Esophagus muscularis mucosa (tissue), 4 donors: ENCODE measurements at regions not wholly inside any gene's neighbourhood (a gene's known extent, or its start where the extent isn't known, plus 50 kb on each side); places are given as distances from the start of the nearest gene placed in this dataset.

Source experiments
- DNase-seq: peaks from one replicate; pipeline ENCODE4 v3.0.0-alpha.2; 2017; ENCODE audit errors: extremely low spot score
- H3K27ac ChIP-seq, 4 donors: fragments of 200-600 bp; sonication (generic); replicated peaks in 1 of 4; 1 replicate in 3 of 4; 2 replicates in 1 of 4; pipeline ENCODE4 v1.5.1; 2016 to 2019; ENCODE audit warnings: mild to moderate bottlenecking in 1 of 4
- H3K27me3 ChIP-seq, 4 donors: fragments of 200-600 bp; sonication (generic); one replicate each; pipeline versions ENCODE4 v1.5.1 to v1.6.0; 2016 to 2019
- H3K36me3 ChIP-seq, 4 donors: fragments of 200-600 bp; sonication (generic); one replicate each; pipeline ENCODE4 v1.5.1; 2016 to 2019
- H3K4me1 ChIP-seq, 4 donors: fragments of 200-600 bp; sonication (generic); one replicate each; pipeline ENCODE4 v1.5.1; 2016 to 2019
- H3K4me3 ChIP-seq, 4 donors: fragments of 200-600 bp; sonication (generic); 1 replicate in 2 of 4; 2 replicates in 2 of 4; pipeline ENCODE4 v1.5.1; 2016 to 2019; ENCODE audit warnings: mild to moderate bottlenecking in 4 of 4, moderate library complexity in 1 of 4
- H3K9me3 ChIP-seq, 4 donors: fragments of 200-600 bp; sonication (generic); 1 replicate in 3 of 4; 2 replicates in 1 of 4; pipeline ENCODE4 v1.5.1; 2016 to 2019
- EP300 ChIP-seq: sonication (generic); formaldehyde crosslinking; IDR thresholded peaks from one replicate; pipeline ENCODE4 v1.6.1; 2017; ENCODE audit warnings: antibody characterized with exemption
- POLR2A ChIP-seq: fragments of 450-650 bp; IDR thresholded peaks from one replicate; pipeline ENCODE4 v1.6.1; 2017; ENCODE audit warnings: antibody characterized with exemption, moderate library complexity, mild to moderate bottlenecking, low read depth
- POLR2AphosphoS5 ChIP-seq, 2 donors: sonication (generic); formaldehyde crosslinking; IDR thresholded peaks; one replicate each; pipeline ENCODE4 v1.6.1; 2017; ENCODE audit warnings: antibody characterized with exemption in 2 of 2
- WGBS: methylation state at CpG from one replicate; pipeline ENCODE4 v1.1.5; 2018; 5-methylcytosine and 5-hydroxymethylcytosine counted together
- intact Hi-C: fragments of 100-400 bp; cut with DNase I; formaldehyde crosslinking; loops from one replicate; pipeline ENCODE4 v1.15.1; 2023
- TF ChIP-seq, protein P1 (sequence below), 3 experiments: fragments of 200-600 bp in 2 of 3; fragments of 450-650 bp in 1 of 3; sonication (generic) in 2 of 3; IDR thresholded peaks; one replicate each; pipeline ENCODE4 v1.5.1; 2017 to 2019; ENCODE audit warnings: antibody characterized with exemption in 3 of 3, mild to moderate bottlenecking in 2 of 3, moderate library complexity in 1 of 3

- TF ChIP-seq EP300, result no peak
- TF ChIP-seq, protein P1, sequence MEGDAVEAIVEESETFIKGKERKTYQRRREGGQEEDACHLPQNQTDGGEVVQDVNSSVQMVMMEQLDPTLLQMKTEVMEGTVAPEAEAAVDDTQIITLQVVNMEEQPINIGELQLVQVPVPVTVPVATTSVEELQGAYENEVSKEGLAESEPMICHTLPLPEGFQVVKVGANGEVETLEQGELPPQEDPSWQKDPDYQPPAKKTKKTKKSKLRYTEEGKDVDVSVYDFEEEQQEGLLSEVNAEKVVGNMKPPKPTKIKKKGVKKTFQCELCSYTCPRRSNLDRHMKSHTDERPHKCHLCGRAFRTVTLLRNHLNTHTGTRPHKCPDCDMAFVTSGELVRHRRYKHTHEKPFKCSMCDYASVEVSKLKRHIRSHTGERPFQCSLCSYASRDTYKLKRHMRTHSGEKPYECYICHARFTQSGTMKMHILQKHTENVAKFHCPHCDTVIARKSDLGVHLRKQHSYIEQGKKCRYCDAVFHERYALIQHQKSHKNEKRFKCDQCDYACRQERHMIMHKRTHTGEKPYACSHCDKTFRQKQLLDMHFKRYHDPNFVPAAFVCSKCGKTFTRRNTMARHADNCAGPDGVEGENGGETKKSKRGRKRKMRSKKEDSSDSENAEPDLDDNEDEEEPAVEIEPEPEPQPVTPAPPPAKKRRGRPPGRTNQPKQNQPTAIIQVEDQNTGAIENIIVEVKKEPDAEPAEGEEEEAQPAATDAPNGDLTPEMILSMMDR (IDR thresholded peaks at IDR 0.05), result no peak
- TF ChIP-seq POLR2A, result no peak
- TF ChIP-seq POLR2AphosphoS5 (IDR thresholded peaks at IDR 0.05), result no peak
- H3K4me3 ChIP-seq, result no peak overlapping the region
- no peaks in the 10 kb centered on the region for H3K36me3 ChIP-seq
- WGBS, result 88% methylated on average over 1 of the region's 1 CpG
- no peak for DNase-seq
- H3K27me3 ChIP-seq, result no peaks in the 10 kb centered on the region
- intact Hi-C loops, result no loop called here
- no peaks in the 10 kb centered on the region for H3K9me3 ChIP-seq
- H3K27ac ChIP-seq, result no peak overlapping the region
- H3K4me1 ChIP-seq, result no peaks in the 10 kb centered on the region
These were observed 783.0 kb upstream of the GJE1 start for GRCh38 chr6:141349710-141350109.

DNA sequence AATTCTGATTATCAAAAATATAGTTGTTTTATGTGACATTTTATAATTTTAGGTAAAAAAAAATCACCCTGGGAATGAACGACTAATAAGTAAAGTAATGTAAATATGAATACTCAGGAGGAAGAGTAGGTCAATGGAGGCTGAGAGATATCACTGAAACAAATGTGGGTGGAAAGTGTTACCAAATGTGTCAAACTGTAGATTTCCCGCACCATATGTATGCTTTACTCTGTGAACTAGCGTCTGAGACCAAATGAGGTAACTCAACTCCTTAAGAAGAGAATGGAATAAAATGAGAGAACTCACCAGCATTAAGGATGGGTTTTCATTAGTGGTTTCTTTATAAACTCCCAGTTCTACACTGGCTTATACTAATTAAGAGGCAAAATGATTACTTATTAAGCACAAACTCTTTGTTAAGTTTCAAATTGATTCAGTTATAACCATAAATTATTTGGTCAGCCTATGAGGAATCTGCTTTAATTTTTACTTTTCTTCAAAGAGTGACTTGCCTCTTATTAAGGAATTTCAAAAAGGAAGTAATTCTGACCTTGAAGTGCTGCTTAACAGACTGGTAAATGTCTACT is 784.7 kb upstream of the GJE1 start:
- Histone ChIP-seq H3K36me3 (no peaks in the 10 kb centered on the region), H3K9me3 (no peaks in the 10 kb centered on the region), H3K4me3 (no peak overlapping the region), H3K4me1 (no peaks in the 10 kb centered on the region), H3K27me3 (no peaks in the 10 kb centered on the region), H3K27ac (no peak overlapping the region)
- TF ChIP-seq POLR2A, result no peak
- TF ChIP-seq POLR2AphosphoS5 (IDR thresholded peaks at IDR 0.05), result no peak
- no peak for TF ChIP-seq EP300
- TF ChIP-seq, protein P1 (IDR thresholded peaks at IDR 0.05), result no peak
- 90% methylated on average over 3 of the region's 3 CpGs for WGBS
- intact Hi-C loops, result no loop called here
- DNase-seq, result no peak

- no peak for DNase-seq
- H3K4me3 ChIP-seq, result no peak overlapping the region
- no peaks in the 10 kb centered on the region for H3K27me3 ChIP-seq
- intact Hi-C loops, result no loop called here
- no peaks in the 10 kb centered on the region for H3K9me3 ChIP-seq
- no peaks in the 10 kb centered on the region for H3K4me1 ChIP-seq
- H3K27ac ChIP-seq, result no peak overlapping the region
- TF ChIP-seq POLR2AphosphoS5 (IDR thresholded peaks at IDR 0.05), result no peak
- TF ChIP-seq, protein P1 (IDR thresholded peaks at IDR 0.05), result no peak
- 83% methylated on average over 1 of the region's 1 CpG for WGBS
- no peaks in the 10 kb centered on the region for H3K36me3 ChIP-seq
These were observed 785.6 kb upstream of the GJE1 start for GRCh38 chr6:141347086-141347485.

DNA sequence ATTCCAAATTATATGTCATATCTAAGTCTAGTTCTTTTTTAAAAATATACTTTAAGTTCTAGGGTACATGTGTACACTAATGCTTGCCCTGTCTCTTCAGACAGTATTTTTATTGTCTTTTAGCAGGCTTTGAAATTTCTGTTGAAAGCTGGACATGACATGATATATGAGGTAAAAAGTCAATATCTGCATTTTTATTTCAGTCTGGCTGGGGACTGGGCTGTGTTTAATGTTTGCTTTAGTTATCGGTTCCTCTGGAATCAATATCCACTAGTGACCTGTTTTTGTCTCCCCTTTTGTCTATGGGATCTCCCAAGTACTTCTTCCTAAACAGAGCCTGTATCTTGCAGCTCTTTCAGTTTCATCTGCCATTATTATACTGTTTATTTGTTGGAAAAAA is 786.2 kb upstream of the GJE1 start:
- Histone ChIP-seq H3K4me1 (no peaks in the 10 kb centered on the region), H3K36me3 (no peaks in the 10 kb centered on the region), H3K27ac (no peak overlapping the region), H3K4me3 (no peak overlapping the region), H3K27me3 (no peaks in the 10 kb centered on the region), H3K9me3 (no peaks in the 10 kb centered on the region)
- TF ChIP-seq POLR2A, result no peak
- TF ChIP-seq, protein P1 (IDR thresholded peaks at IDR 0.05), result no peak
- no peak for TF ChIP-seq EP300
- no peak for TF ChIP-seq POLR2AphosphoS5 (IDR thresholded peaks at IDR 0.05)
- intact Hi-C loops, result no loop called here
- 83% methylated on average over 1 of the region's 1 CpG for WGBS
- no peak for DNase-seq

- no peak for DNase-seq
- TF ChIP-seq POLR2A (no peak), POLR2AphosphoS5 (IDR thresholded peaks at IDR 0.05) (no peak), EP300 (no peak)
- TF ChIP-seq, protein P1 (IDR thresholded peaks at IDR 0.05), result no peak
- Histone ChIP-seq H3K4me1 (no peaks in the 10 kb centered on the region), H3K9me3 (no peaks in the 10 kb centered on the region), H3K4me3 (no peak overlapping the region), H3K27ac (no peak overlapping the region), H3K36me3 (no peaks in the 10 kb centered on the region), H3K27me3 (no peaks in the 10 kb centered on the region)
- 67% methylated on average over 2 of the region's 2 CpGs for WGBS
- intact Hi-C loops, result no loop called here
These were observed 795.5 kb upstream of the GJE1 start for GRCh38 chr6:141337191-141337590.
